RWPE2 (cell line): ENCODE measurements at regions not wholly inside any gene's neighbourhood (a gene's known extent, or its start where the extent isn't known, plus 50 kb on each side); places are given as distances from the start of the nearest gene placed in this dataset.

ENCODE experiments used
- ATAC-seq: fragments of 200-7000 bp; cut with Tn5 transposase; 3 replicates; pipeline ENCODE4 v1.9.1; 2021; ENCODE audit warnings: low read depth
- DNase-seq: peaks from one replicate; pipeline ENCODE4 v3.0.0-alpha.2; 2020; ENCODE audit warnings: low spot score
- H3K27ac ChIP-seq: fragments of 450-650 bp; 2 replicates; pipeline ENCODE4 v1.5.1; 2017; ENCODE audit warnings: mild to moderate bottlenecking; ENCODE audit not compliant: poor library complexity, severe bottlenecking
- H3K27me3 ChIP-seq: fragments of 250-450 bp; sonication (Bioruptor Pico); 2 replicates; pipeline ENCODE4 v1.5.1; 2021; ENCODE audit warnings: mild to moderate bottlenecking, moderate library complexity; ENCODE audit not compliant: insufficient read depth, poor library complexity, severe bottlenecking
- H3K36me3 ChIP-seq: fragments of 250-450 bp; sonication (Bioruptor Pico); 2 replicates; pipeline ENCODE4 v1.5.1; 2020; ENCODE audit warnings: low read depth, mild to moderate bottlenecking, moderate library complexity
- H3K4me1 ChIP-seq: fragments of 250-450 bp; sonication (Bioruptor Pico); 2 replicates; pipeline ENCODE4 v1.5.1; 2021; ENCODE audit warnings: mild to moderate bottlenecking, moderate library complexity; ENCODE audit not compliant: insufficient read depth, poor library complexity, severe bottlenecking
- H3K4me3 ChIP-seq: fragments of 250-450 bp; sonication (Bioruptor Pico); 2 replicates; pipeline ENCODE4 v1.5.1; 2021; ENCODE audit warnings: mild to moderate bottlenecking, moderate library complexity; ENCODE audit not compliant: severe bottlenecking
- H3K9me3 ChIP-seq: fragments of 250-450 bp; sonication (Bioruptor Pico); 2 replicates; pipeline ENCODE4 v1.5.1; 2021; ENCODE audit warnings: mild to moderate bottlenecking, moderate library complexity; ENCODE audit not compliant: severe bottlenecking
- CTCF ChIP-seq: fragments of 450-650 bp; IDR thresholded peaks from one replicate; pipeline ENCODE4 v1.5.1; 2017; ENCODE audit warnings: mild to moderate bottlenecking, moderate library complexity; ENCODE audit not compliant: poor library complexity, severe bottlenecking

- no peak for DNase-seq
- Histone ChIP-seq H3K4me1 (no peaks in the 10 kb centered on the region), H3K9me3 (no peaks in the 10 kb centered on the region), H3K27me3 (peaks cover 7% of the 10 kb centered on the region), H3K36me3 (no peaks in the 10 kb centered on the region), H3K27ac (no peak overlapping the region), H3K4me3 (no peak overlapping the region)
- no peak for TF ChIP-seq CTCF
- no peak for ATAC-seq
These were observed 68.4 kb downstream of the ZIC5 start for GRCh38 chr13:99903140-99903539.

DNA sequence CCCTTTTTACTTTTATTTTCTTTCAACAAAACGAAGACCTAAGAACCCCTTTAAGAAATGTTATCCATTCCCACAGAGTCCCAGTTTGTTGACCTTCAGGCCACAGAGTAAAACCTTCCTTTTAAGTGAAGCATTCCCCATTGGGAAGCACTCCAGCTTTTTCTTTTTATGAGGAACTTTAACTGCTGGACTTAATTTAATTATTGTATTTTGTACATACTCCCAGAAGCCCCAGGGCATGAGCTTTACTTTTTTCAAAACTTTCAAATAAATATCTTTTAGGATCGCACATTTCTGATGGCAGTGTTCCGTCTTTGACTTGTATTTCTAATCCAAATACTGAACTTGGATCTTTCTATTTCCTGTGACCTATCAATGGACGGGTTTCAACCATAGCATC, 68.9 kb downstream of the ZIC5 start:
- Histone ChIP-seq H3K4me1 (no peaks in the 10 kb centered on the region), H3K9me3 (no peaks in the 10 kb centered on the region), H3K4me3 (no peak overlapping the region), H3K27ac (no peak overlapping the region), H3K27me3 (peaks cover 7% of the 10 kb centered on the region), H3K36me3 (no peaks in the 10 kb centered on the region)
- DNase-seq (no peak), ATAC-seq (no peak)
- TF ChIP-seq CTCF: no peak

DNA sequence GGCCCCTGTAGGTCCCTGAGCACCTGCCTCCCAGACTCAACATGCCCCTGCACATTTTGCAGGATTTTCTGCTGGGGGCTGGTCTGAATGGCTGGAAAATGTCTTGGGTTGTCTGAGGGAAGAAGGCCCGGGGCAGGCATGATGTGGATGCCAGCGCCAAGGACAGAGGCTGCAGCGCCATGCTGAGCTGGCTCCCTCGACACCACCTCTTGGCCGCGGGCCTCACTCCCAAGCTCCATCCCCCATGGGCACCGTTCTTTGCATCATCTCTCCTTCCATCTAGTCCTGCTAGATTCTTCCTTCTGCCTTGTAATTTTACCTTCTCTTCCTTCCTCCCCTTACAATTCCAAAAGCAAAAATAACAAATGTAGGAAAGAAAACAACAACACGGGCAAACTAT, 70.6 kb downstream of the ZIC5 start:
- Histone ChIP-seq H3K27ac (no peak overlapping the region), H3K27me3 (peaks cover 18% of the 10 kb centered on the region)

GRCh38 chr13:99898421-99898820, 73.1 kb downstream of the ZIC5 start:
- no peaks in the 10 kb centered on the region for H3K9me3 ChIP-seq
- ATAC-seq (no peak), DNase-seq (no peak)
- H3K27me3 ChIP-seq: peaks cover 34% of the 10 kb centered on the region
- TF ChIP-seq CTCF: no peak
- H3K36me3 ChIP-seq: no peaks in the 10 kb centered on the region
- H3K27ac ChIP-seq: no peak overlapping the region
- H3K4me1 ChIP-seq: no peaks in the 10 kb centered on the region
- no peak overlapping the region for H3K4me3 ChIP-seq

More for the DNA sequence above, 70.6 kb downstream of the ZIC5 start:
- ATAC-seq (no peak), DNase-seq (no peak)
- no peak for TF ChIP-seq CTCF
- H3K36me3 ChIP-seq: no peaks in the 10 kb centered on the region
- no peaks in the 10 kb centered on the region for H3K4me1 ChIP-seq
- no peak overlapping the region for H3K4me3 ChIP-seq
- H3K9me3 ChIP-seq: no peaks in the 10 kb centered on the region

GRCh38 chr13:99897076-99897440, 74.5 kb downstream of the ZIC5 start:
- Histone ChIP-seq H3K27ac (no peak overlapping the region), H3K4me1 (no peaks in the 10 kb centered on the region), H3K4me3 (no peak overlapping the region), H3K9me3 (no peaks in the 10 kb centered on the region), H3K36me3 (no peaks in the 10 kb centered on the region), H3K27me3 (peaks cover 32% of the 10 kb centered on the region)
- no peak for TF ChIP-seq CTCF
- DNase-seq (no peak), ATAC-seq (no peak)
